ENCODE measurements at regions not wholly inside any gene's neighbourhood (a gene's known extent, or its start where the extent isn't known, plus 50 kb on each side); places are given as distances from the start of the nearest gene placed in this dataset.

DNA sequence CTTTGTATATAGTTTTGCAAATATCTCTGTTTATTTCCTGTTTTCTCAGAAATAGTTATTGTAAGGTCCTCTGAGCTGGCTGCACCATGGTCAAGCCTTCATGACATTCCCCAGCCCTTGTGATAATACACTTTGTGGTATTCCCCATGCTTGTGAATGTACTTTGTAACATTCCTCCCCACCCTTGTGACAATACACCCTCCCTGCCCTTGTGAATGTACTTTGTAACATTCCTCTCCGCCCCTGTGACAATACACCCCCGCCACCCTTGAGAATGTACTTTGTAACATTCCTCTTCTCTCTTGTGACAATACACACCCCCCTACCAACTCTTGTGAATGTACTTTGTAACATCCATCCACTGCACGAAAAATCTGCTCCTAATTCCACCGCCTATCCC, 530.7 kb downstream of the CENPC start (continued):
- TF ChIP-seq, protein P1, sequence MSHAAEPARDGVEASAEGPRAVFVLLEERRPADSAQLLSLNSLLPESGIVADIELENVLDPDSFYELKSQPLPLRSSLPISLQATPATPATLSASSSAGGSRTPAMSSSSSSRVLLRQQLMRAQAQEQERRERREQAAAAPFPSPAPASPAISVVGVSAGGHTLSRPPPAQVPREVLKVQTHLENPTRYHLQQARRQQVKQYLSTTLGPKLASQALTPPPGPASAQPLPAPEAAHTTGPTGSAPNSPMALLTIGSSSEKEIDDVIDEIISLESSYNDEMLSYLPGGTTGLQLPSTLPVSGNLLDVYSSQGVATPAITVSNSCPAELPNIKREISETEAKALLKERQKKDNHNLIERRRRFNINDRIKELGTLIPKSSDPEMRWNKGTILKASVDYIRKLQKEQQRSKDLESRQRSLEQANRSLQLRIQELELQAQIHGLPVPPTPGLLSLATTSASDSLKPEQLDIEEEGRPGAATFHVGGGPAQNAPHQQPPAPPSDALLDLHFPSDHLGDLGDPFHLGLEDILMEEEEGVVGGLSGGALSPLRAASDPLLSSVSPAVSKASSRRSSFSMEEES (CRISPR knock-in tag; IDR thresholded peaks at IDR 0.05) = peak; percentile 76
- TF ChIP-seq KLF16 (CRISPR knock-in tag; IDR thresholded peaks at IDR 0.05) (no peak), ZNF382 (CRISPR knock-in tag; IDR thresholded peaks at IDR 0.05; ENCODE audit: borderline replicate concordance) (no peak), ZNF24 (IDR thresholded peaks at IDR 0.05) (no peak), NFIB (CRISPR knock-in tag; IDR thresholded peaks at IDR 0.05; ENCODE audit: borderline replicate concordance) (no peak), KDM5A (IDR thresholded peaks at IDR 0.05; ENCODE audit: borderline replicate concordance, low read length) (no peak), MATR3 (CRISPR knock-in tag; IDR thresholded peaks at IDR 0.05) (no peak), RARA (CRISPR knock-in tag; IDR thresholded peaks at IDR 0.05) (peak; percentile 41; the same call in 1 of the 2 replicates), SMARCE1 (IDR thresholded peaks at IDR 0.05; ENCODE audit: borderline replicate concordance) (no peak), HDAC1 (CRISPR knock-in tag; IDR thresholded peaks at IDR 0.05) (no peak), TOPORS (CRISPR knock-in tag; IDR thresholded peaks at IDR 0.05) (no peak)
- TF ChIP-seq, protein P2, sequence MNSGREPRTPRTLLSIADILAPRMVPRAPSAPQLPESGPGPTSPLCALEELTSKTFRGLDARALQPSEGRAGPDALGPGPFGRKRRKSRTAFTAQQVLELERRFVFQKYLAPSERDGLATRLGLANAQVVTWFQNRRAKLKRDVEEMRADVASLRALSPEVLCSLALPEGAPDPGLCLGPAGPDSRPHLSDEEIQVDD (CRISPR knock-in tag; IDR thresholded peaks at IDR 0.05; ENCODE audit: borderline replicate concordance) = no peak
- TF ChIP-seq, protein P3, sequence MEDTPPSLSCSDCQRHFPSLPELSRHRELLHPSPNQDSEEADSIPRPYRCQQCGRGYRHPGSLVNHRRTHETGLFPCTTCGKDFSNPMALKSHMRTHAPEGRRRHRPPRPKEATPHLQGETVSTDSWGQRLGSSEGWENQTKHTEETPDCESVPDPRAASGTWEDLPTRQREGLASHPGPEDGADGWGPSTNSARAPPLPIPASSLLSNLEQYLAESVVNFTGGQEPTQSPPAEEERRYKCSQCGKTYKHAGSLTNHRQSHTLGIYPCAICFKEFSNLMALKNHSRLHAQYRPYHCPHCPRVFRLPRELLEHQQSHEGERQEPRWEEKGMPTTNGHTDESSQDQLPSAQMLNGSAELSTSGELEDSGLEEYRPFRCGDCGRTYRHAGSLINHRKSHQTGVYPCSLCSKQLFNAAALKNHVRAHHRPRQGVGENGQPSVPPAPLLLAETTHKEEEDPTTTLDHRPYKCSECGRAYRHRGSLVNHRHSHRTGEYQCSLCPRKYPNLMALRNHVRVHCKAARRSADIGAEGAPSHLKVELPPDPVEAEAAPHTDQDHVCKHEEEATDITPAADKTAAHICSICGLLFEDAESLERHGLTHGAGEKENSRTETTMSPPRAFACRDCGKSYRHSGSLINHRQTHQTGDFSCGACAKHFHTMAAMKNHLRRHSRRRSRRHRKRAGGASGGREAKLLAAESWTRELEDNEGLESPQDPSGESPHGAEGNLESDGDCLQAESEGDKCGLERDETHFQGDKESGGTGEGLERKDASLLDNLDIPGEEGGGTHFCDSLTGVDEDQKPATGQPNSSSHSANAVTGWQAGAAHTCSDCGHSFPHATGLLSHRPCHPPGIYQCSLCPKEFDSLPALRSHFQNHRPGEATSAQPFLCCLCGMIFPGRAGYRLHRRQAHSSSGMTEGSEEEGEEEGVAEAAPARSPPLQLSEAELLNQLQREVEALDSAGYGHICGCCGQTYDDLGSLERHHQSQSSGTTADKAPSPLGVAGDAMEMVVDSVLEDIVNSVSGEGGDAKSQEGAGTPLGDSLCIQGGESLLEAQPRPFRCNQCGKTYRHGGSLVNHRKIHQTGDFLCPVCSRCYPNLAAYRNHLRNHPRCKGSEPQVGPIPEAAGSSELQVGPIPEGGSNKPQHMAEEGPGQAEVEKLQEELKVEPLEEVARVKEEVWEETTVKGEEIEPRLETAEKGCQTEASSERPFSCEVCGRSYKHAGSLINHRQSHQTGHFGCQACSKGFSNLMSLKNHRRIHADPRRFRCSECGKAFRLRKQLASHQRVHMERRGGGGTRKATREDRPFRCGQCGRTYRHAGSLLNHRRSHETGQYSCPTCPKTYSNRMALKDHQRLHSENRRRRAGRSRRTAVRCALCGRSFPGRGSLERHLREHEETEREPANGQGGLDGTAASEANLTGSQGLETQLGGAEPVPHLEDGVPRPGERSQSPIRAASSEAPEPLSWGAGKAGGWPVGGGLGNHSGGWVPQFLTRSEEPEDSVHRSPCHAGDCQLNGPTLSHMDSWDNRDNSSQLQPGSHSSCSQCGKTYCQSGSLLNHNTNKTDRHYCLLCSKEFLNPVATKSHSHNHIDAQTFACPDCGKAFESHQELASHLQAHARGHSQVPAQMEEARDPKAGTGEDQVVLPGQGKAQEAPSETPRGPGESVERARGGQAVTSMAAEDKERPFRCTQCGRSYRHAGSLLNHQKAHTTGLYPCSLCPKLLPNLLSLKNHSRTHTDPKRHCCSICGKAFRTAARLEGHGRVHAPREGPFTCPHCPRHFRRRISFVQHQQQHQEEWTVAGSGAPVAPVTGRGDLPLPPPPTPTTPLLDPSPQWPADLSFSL (CRISPR knock-in tag; IDR thresholded peaks at IDR 0.05) = peak; percentile 74; the same call in 1 of the 2 replicates
- TF ChIP-seq, protein P4, sequence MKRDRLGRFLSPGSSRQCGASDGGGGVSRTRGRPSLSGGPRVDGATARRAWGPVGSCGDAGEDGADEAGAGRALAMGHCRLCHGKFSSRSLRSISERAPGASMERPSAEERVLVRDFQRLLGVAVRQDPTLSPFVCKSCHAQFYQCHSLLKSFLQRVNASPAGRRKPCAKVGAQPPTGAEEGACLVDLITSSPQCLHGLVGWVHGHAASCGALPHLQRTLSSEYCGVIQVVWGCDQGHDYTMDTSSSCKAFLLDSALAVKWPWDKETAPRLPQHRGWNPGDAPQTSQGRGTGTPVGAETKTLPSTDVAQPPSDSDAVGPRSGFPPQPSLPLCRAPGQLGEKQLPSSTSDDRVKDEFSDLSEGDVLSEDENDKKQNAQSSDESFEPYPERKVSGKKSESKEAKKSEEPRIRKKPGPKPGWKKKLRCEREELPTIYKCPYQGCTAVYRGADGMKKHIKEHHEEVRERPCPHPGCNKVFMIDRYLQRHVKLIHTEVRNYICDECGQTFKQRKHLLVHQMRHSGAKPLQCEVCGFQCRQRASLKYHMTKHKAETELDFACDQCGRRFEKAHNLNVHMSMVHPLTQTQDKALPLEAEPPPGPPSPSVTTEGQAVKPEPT (CRISPR knock-in tag; IDR thresholded peaks at IDR 0.05; ENCODE audit: low read depth) = no peak
- TF ChIP-seq, protein P5, sequence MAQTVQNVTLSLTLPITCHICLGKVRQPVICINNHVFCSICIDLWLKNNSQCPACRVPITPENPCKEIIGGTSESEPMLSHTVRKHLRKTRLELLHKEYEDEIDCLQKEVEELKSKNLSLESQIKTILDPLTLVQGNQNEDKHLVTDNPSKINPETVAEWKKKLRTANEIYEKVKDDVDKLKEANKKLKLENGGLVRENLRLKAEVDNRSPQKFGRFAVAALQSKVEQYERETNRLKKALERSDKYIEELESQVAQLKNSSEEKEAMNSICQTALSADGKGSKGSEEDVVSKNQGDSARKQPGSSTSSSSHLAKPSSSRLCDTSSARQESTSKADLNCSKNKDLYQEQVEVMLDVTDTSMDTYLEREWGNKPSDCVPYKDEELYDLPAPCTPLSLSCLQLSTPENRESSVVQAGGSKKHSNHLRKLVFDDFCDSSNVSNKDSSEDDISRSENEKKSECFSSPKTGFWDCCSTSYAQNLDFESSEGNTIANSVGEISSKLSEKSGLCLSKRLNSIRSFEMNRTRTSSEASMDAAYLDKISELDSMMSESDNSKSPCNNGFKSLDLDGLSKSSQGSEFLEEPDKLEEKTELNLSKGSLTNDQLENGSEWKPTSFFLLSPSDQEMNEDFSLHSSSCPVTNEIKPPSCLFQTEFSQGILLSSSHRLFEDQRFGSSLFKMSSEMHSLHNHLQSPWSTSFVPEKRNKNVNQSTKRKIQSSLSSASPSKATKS (CRISPR knock-in tag; IDR thresholded peaks at IDR 0.05) = no peak

Measured in HepG2 (cell line).